Keratinocyte (primary cell): ENCODE measurements at regions not wholly inside any gene's neighbourhood (a gene's known extent, or its start where the extent isn't known, plus 50 kb on each side); places are given as distances from the start of the nearest gene placed in this dataset.

ENCODE experiments used
- DNase-seq: peaks from one replicate; pipeline ENCODE4 v3.0.0-alpha.2; 2011; ENCODE audit warnings: low read depth, missing footprints, low spot score
- FAIRE-seq: peaks from 2 replicates; lab custom pipeline; 2011; peaks lifted over from hg19 to GRCh38; lab: Jason Lieb, UNC
- H2AFZ ChIP-seq: 2 replicates; pipeline ENCODE4 v1.6.0; 2012; ENCODE audit warnings: low read length, control low read depth, inconsistent platforms; ENCODE audit not compliant: control insufficient read depth
- H3K27ac ChIP-seq: 2 replicates; pipeline ENCODE4 v1.5.1; 2011; ENCODE audit warnings: low read length; ENCODE audit not compliant: control insufficient read depth, insufficient read depth
- H3K27me3 ChIP-seq: 3 replicates; pipeline ENCODE4 v1.6.0; 2011; ENCODE audit warnings: low read length; ENCODE audit not compliant: control insufficient read depth, insufficient read depth; ENCODE audit errors: extremely low read depth
- H3K36me3 ChIP-seq, 2 experiments: 2 replicates in 1 of 2; 3 replicates in 1 of 2; pipeline ENCODE4 v1.5.1; 2011; ENCODE audit warnings: low read length in 2 of 2, mild to moderate bottlenecking in 1 of 2; ENCODE audit not compliant: control insufficient read depth in 2 of 2, insufficient read depth in 2 of 2; ENCODE audit errors: extremely low read depth in 1 of 2
- H3K4me1 ChIP-seq: 3 replicates; pipeline ENCODE4 v1.5.1; 2011; ENCODE audit warnings: low read length; ENCODE audit not compliant: control insufficient read depth, insufficient read depth; ENCODE audit errors: extremely low read depth
- H3K4me2 ChIP-seq: 3 replicates; pipeline ENCODE4 v1.6.0; 2011; ENCODE audit warnings: low read depth, low read length; ENCODE audit not compliant: control insufficient read depth, insufficient read depth; ENCODE audit errors: extremely low read depth
- H3K4me3 ChIP-seq, 3 experiments: fragments of 200-600 bp in 1 of 3; sonication (generic) in 1 of 3; 2 replicates in 2 of 3; 3 replicates in 1 of 3; pipeline ENCODE4 v1.5.1; 2011 to 2016; ENCODE audit warnings: low read length in 3 of 3, mild to moderate bottlenecking in 3 of 3, control low read depth in 2 of 3, inconsistent platforms in 1 of 3, low read depth in 1 of 3, mixed read lengths in 1 of 3, mixed run types in 1 of 3, moderate library complexity in 1 of 3; ENCODE audit not compliant: control insufficient read depth in 2 of 3, insufficient read depth in 2 of 3; ENCODE audit errors: extremely low read depth in 1 of 3
- H3K79me2 ChIP-seq: 2 replicates; pipeline ENCODE4 v1.6.0; 2012; ENCODE audit warnings: low read length; ENCODE audit not compliant: control insufficient read depth, insufficient read depth
- H3K9ac ChIP-seq: 3 replicates; pipeline ENCODE4 v1.6.0; 2011; ENCODE audit warnings: low read length; ENCODE audit not compliant: control insufficient read depth, insufficient read depth; ENCODE audit errors: extremely low read depth
- H3K9me1 ChIP-seq: 3 replicates; pipeline ENCODE4 v1.6.0; 2011; ENCODE audit warnings: low read length; ENCODE audit not compliant: control insufficient read depth, insufficient read depth; ENCODE audit errors: extremely low read depth
- H3K9me3 ChIP-seq: 2 replicates; pipeline ENCODE4 v1.5.1; 2012; ENCODE audit warnings: low read depth, low read length; ENCODE audit not compliant: control insufficient read depth
- H4K20me1 ChIP-seq: 3 replicates; pipeline ENCODE4 v1.6.0; 2011; ENCODE audit warnings: low read length; ENCODE audit not compliant: control insufficient read depth, insufficient read depth; ENCODE audit errors: extremely low read depth
- CTCF ChIP-seq, 3 experiments: IDR thresholded peaks in 1 of 3; conservative IDR thresholded peaks in 1 of 3; optimal IDR thresholded peaks in 1 of 3; 2 replicates in 2 of 3; 3 replicates in 1 of 3; pipeline versions ENCODE3 to v1.5.1; 2011; ENCODE audit warnings: low read length in 3 of 3, mild to moderate bottlenecking in 3 of 3, moderate library complexity in 2 of 3, control low read depth in 1 of 3, inconsistent platforms in 1 of 3; ENCODE audit not compliant: insufficient read depth in 2 of 3; ENCODE audit errors: extremely low read depth in 1 of 3
- EZH2 ChIP-seq: IDR thresholded peaks from one replicate; pipeline ENCODE4 v1.6.1; 2012; ENCODE audit warnings: inconsistent platforms, mild to moderate bottlenecking, low read length, moderate library complexity
- dilution Hi-C: fragments of 300-500 bp; cut with MboI; formaldehyde crosslinking; loops from one replicate; pipeline ENCODE4 v1.7.0; 2020; ENCODE audit warnings: low sequenced_read_pairs; ENCODE audit not compliant: extremely low pct_ligation_motif_present

- Histone ChIP-seq H3K79me2 (no peaks in the 10 kb centered on the region), H3K4me1 (no peaks in the 10 kb centered on the region), H3K4me2 (no peak overlapping the region), H3K4me3 (no peak overlapping the region), H3K36me3 (no peaks in the 10 kb centered on the region), H3K27me3 (no peaks in the 10 kb centered on the region), H3K9me1 (no peaks in the 10 kb centered on the region), H3K9ac (no peak overlapping the region), H3K9me3 (no peaks in the 10 kb centered on the region), H2AFZ (no peak overlapping the region), H4K20me1 (no peaks in the 10 kb centered on the region), H3K27ac (no peak overlapping the region)
- FAIRE-seq (no peak), DNase-seq (no peak)
- no peak for TF ChIP-seq CTCF (optimal IDR thresholded peaks at IDR 0.05 in 1 of 3, IDR thresholded peaks at IDR 0.05 in 1 of 3, conservative IDR thresholded peaks at IDR 0.05 in 1 of 3; ENCODE audit: extremely low read depth in 1 of 3, insufficient read depth in 2 of 3, low read length in 3 of 3)
- TF ChIP-seq EZH2 = no peak
- dilution Hi-C loops = no loop called here
Measured at GRCh38 chr6:139663996-139664395, 289.5 kb upstream of the CITED2 start.

GRCh38 chr6:139659711-139660110 is 285.3 kb upstream of the CITED2 start:
- H3K4me3 ChIP-seq = no peak overlapping the region
- DNase-seq (no peak), FAIRE-seq (no peak)
- no peak overlapping the region for H2AFZ ChIP-seq
- H3K36me3 ChIP-seq = no peaks in the 10 kb centered on the region
- no peaks in the 10 kb centered on the region for H3K4me1 ChIP-seq
- H3K27ac ChIP-seq = no peak overlapping the region
- dilution Hi-C loops = no loop called here
- no peaks in the 10 kb centered on the region for H4K20me1 ChIP-seq
- no peaks in the 10 kb centered on the region for H3K9me3 ChIP-seq
- no peaks in the 10 kb centered on the region for H3K27me3 ChIP-seq
- H3K79me2 ChIP-seq = no peaks in the 10 kb centered on the region
- no peak overlapping the region for H3K4me2 ChIP-seq
- no peaks in the 10 kb centered on the region for H3K9me1 ChIP-seq
- TF ChIP-seq CTCF (optimal IDR thresholded peaks at IDR 0.05 in 1 of 3, IDR thresholded peaks at IDR 0.05 in 1 of 3, conservative IDR thresholded peaks at IDR 0.05 in 1 of 3; ENCODE audit: extremely low read depth in 1 of 3, insufficient read depth in 2 of 3, low read length in 3 of 3) (no peak), EZH2 (no peak)
- no peak overlapping the region for H3K9ac ChIP-seq
